ENCODE measurements at regions not wholly inside any gene's neighbourhood (a gene's known extent, or its start where the extent isn't known, plus 50 kb on each side); places are given as distances from the start of the nearest gene placed in this dataset.

GRCh38 chr6:82573254-82573972 is 209.8 kb downstream of the TPBG start:
- H3K36me3 ChIP-seq (ENCODE audit: insufficient read depth in 1 of 2, low read depth in 1 of 2) = no peaks in the 10 kb centered on the region
- no peak overlapping the region for H3K27ac ChIP-seq
- TF ChIP-seq CTCF (IDR thresholded peaks at IDR 0.05) = no peak
- H3K9me3 ChIP-seq = no peaks in the 10 kb centered on the region
- no peaks in the 10 kb centered on the region for H3K27me3 ChIP-seq (ENCODE audit: insufficient read depth in 3 of 3, low read length in 2 of 3)
- 26 to 43% (median 27%) methylated on average over 3 of the region's 3 CpGs for WGBS, 3 donors
- intact Hi-C loops (cut with DNase I) = no loop called here
- no peaks in the 10 kb centered on the region for H3K4me1 ChIP-seq
- DNase-seq = no peak
- no peak for ATAC-seq
- H3K4me3 ChIP-seq = no peak overlapping the region

GRCh38 chr6:82576284-82576683 is 212.7 kb downstream of the TPBG start:
- no peaks in the 10 kb centered on the region for H3K36me3 ChIP-seq (ENCODE audit: insufficient read depth in 1 of 2, low read depth in 1 of 2)
- no peaks in the 10 kb centered on the region for H3K9me3 ChIP-seq
- H3K27ac ChIP-seq = no peak overlapping the region
- no peak for TF ChIP-seq CTCF (IDR thresholded peaks at IDR 0.05)
- H3K4me1 ChIP-seq = no peaks in the 10 kb centered on the region
- H3K4me3 ChIP-seq = no peak overlapping the region
- intact Hi-C loops (cut with DNase I) = no loop called here
- ATAC-seq (no peak), DNase-seq (no peak)
- no peaks in the 10 kb centered on the region for H3K27me3 ChIP-seq (ENCODE audit: insufficient read depth in 3 of 3, low read length in 2 of 3)
- 93 to 100% (median 94%) methylated on average over 1 of the region's 1 CpG for WGBS, 3 donors

GRCh38 chr6:82584194-82584695 is 220.6 kb downstream of the TPBG start:
- Histone ChIP-seq H3K4me3 (no peak overlapping the region), H3K27ac (no peak overlapping the region), H3K36me3 (ENCODE audit: insufficient read depth in 1 of 2, low read depth in 1 of 2) (no peaks in the 10 kb centered on the region), H3K4me1 (no peaks in the 10 kb centered on the region), H3K9me3 (no peaks in the 10 kb centered on the region), H3K27me3 (ENCODE audit: insufficient read depth in 3 of 3, low read length in 2 of 3) (no peaks in the 10 kb centered on the region)
- TF ChIP-seq CTCF (IDR thresholded peaks at IDR 0.05) = no peak
- ATAC-seq (no peak), DNase-seq (no peak)
- intact Hi-C loops (cut with DNase I) = no loop called here
- whole genome bisulfite sequencing, 3 donors = 38 to 54% (median 44%) methylated on average over 6 of the region's 6 CpGs

GRCh38 chr6:82584856-82585255 is 221.2 kb downstream of the TPBG start:
- no peaks in the 10 kb centered on the region for H3K9me3 ChIP-seq
- TF ChIP-seq CTCF (IDR thresholded peaks at IDR 0.05) = no peak
- no peak overlapping the region for H3K4me3 ChIP-seq
- ATAC-seq = no peak
- H3K27ac ChIP-seq = no peak overlapping the region
- DNase-seq = no peak
- no peaks in the 10 kb centered on the region for H3K36me3 ChIP-seq (ENCODE audit: insufficient read depth in 1 of 2, low read depth in 1 of 2)
- intact Hi-C loops (cut with DNase I) = no loop called here
- H3K4me1 ChIP-seq = no peaks in the 10 kb centered on the region
- WGBS, 3 donors = 27 to 43% (median 28%) methylated on average over 3 of the region's 3 CpGs
- H3K27me3 ChIP-seq (ENCODE audit: insufficient read depth in 3 of 3, low read length in 2 of 3) = no peaks in the 10 kb centered on the region

- H3K36me3 ChIP-seq (ENCODE audit: insufficient read depth in 1 of 2, low read depth in 1 of 2) = no peaks in the 10 kb centered on the region
- H3K27ac ChIP-seq = no peak overlapping the region
- no peak for ATAC-seq
- TF ChIP-seq CTCF (IDR thresholded peaks at IDR 0.05) = no peak
- H3K9me3 ChIP-seq = no peaks in the 10 kb centered on the region
- no peaks in the 10 kb centered on the region for H3K4me1 ChIP-seq
- no peaks in the 10 kb centered on the region for H3K27me3 ChIP-seq (ENCODE audit: insufficient read depth in 3 of 3, low read length in 2 of 3)
- intact Hi-C loops (cut with DNase I) = no loop called here
- no peak for DNase-seq
- WGBS, 3 donors = 76 to 92% (median 90%) methylated on average over 3 of the region's 3 CpGs
- no peak overlapping the region for H3K4me3 ChIP-seq
Observed at GRCh38 chr6:82588020-82588419, 224.4 kb downstream of the TPBG start.

All from psoas muscle (tissue), 7 donors.